HG03469 (cell line): ENCODE measurements at regions not wholly inside any gene's neighbourhood (a gene's known extent, or its start where the extent isn't known, plus 50 kb on each side); places are given as distances from the start of the nearest gene placed in this dataset.
"Not testable (repeated sequence)": the region's sequence is repeated elsewhere in the genome, so short reads cannot be mapped to it uniquely, and the experiment has no call there.

Experiments
- ATAC-seq: cut with Tn5 transposase; IDR thresholded peaks from one replicate; pipeline ENCODE4 v1.9.1; 2021; ENCODE audit warnings: mild to moderate bottlenecking, moderate library complexity, moderate number of reproducible peaks; ENCODE audit not compliant: unreplicated experiment

GRCh38 chr2:208921358-208921757 lies 502.5 kb upstream of the MAP2 start:
- ATAC-seq, result not testable (repeated sequence)

- no peak for ATAC-seq
Observed at GRCh38 chr2:208927867-208928266, 496.0 kb upstream of the MAP2 start.

- no peak for ATAC-seq
Observed at GRCh38 chr2:208929139-208929864, 494.5 kb upstream of the MAP2 start.

- ATAC-seq, result no peak
Observed at GRCh38 chr2:208929894-208930427, 493.9 kb upstream of the MAP2 start.

- ATAC-seq, result no peak
Observed at GRCh38 chr2:208935531-208935930, 488.3 kb upstream of the MAP2 start.

- ATAC-seq, result no peak
Observed at GRCh38 chr2:208937521-208937920, 486.3 kb upstream of the MAP2 start.

GRCh38 chr2:208939852-208940251 lies 484.0 kb upstream of the MAP2 start:
- no peak for ATAC-seq

- no peak for ATAC-seq
Observed at GRCh38 chr2:208945719-208946256, 478.1 kb upstream of the MAP2 start.

GRCh38 chr2:208948073-208948472 lies 475.8 kb upstream of the MAP2 start:
- no peak for ATAC-seq

GRCh38 chr2:208970070-208970469 lies 453.8 kb upstream of the MAP2 start:
- no peak for ATAC-seq

GRCh38 chr2:208977582-208977981 lies 446.3 kb upstream of the MAP2 start:
- ATAC-seq, result no peak

GRCh38 chr2:208978946-208979345 lies 444.9 kb upstream of the MAP2 start:
- no peak for ATAC-seq

GRCh38 chr2:208980321-208980720 lies 443.5 kb upstream of the MAP2 start:
- no peak for ATAC-seq

- ATAC-seq, result no peak
Observed at GRCh38 chr2:208982831-208983230, 441.0 kb upstream of the MAP2 start.

- no peak for ATAC-seq
Observed at GRCh38 chr2:208983486-208983885, 440.4 kb upstream of the MAP2 start.

GRCh38 chr2:208984376-208985090 lies 439.3 kb upstream of the MAP2 start:
- ATAC-seq, result no peak

GRCh38 chr2:208985644-208986043 lies 438.2 kb upstream of the MAP2 start:
- no peak for ATAC-seq

- no peak for ATAC-seq
Observed at GRCh38 chr2:208990716-208991115, 433.1 kb upstream of the MAP2 start.

GRCh38 chr2:208999911-209000310 lies 423.9 kb upstream of the MAP2 start:
- no peak for ATAC-seq

GRCh38 chr2:209002054-209002453 lies 421.8 kb upstream of the MAP2 start:
- no peak for ATAC-seq

GRCh38 chr2:209005371-209005770 lies 418.5 kb upstream of the MAP2 start:
- ATAC-seq, result no peak
